CD14-positive monocyte (primary cell): ENCODE measurements at regions not wholly inside any gene's neighbourhood (a gene's known extent, or its start where the extent isn't known, plus 50 kb on each side); places are given as distances from the start of the nearest gene placed in this dataset.

Source experiments
- DNase-seq, 3 donors: peaks; one replicate each; pipeline ENCODE4 v3.0.0-alpha.2; 2011 to 2022
- H2AFZ ChIP-seq: 2 replicates; pipeline ENCODE4 v1.6.0; 2012; ENCODE audit warnings: mild to moderate bottlenecking, low read depth, low read length, inconsistent platforms; ENCODE audit not compliant: insufficient read depth, poor library complexity, severe bottlenecking
- H3K27ac ChIP-seq, 2 donors: 1 replicate in 1 of 2; 2 replicates in 1 of 2; pipeline ENCODE4 v1.5.1; 2012 to 2013; ENCODE audit warnings: low read length in 2 of 2, control low read depth in 1 of 2, inconsistent platforms in 1 of 2, low read depth in 1 of 2, mild to moderate bottlenecking in 1 of 2
- H3K27me3 ChIP-seq, 2 donors: one replicate each; pipeline versions ENCODE4 v1.6.0 to v1.6.1; 2011 to 2013; ENCODE audit warnings: low read length in 2 of 2; ENCODE audit not compliant: control insufficient read depth in 2 of 2, insufficient read depth in 2 of 2
- H3K36me3 ChIP-seq, 2 donors: replicated peaks in 1 of 2; 1 replicate in 1 of 2; 2 replicates in 1 of 2; pipeline versions ENCODE4 v1.5.1 to v1.6.1; 2012 to 2013; ENCODE audit warnings: low read length in 2 of 2, control low read depth in 1 of 2, inconsistent platforms in 1 of 2, mild to moderate bottlenecking in 1 of 2; ENCODE audit not compliant: insufficient read depth in 2 of 2, control insufficient read depth in 1 of 2
- H3K4me1 ChIP-seq, 2 donors: 1 replicate in 1 of 2; 2 replicates in 1 of 2; pipeline versions ENCODE4 v1.5.1 to v1.6.1; 2012 to 2013; ENCODE audit warnings: low read length in 2 of 2, control low read depth in 1 of 2, inconsistent platforms in 1 of 2, mild to moderate bottlenecking in 1 of 2, moderate library complexity in 1 of 2; ENCODE audit not compliant: insufficient read depth in 2 of 2, control insufficient read depth in 1 of 2
- H3K4me2 ChIP-seq: replicated peaks from 2 replicates; pipeline ENCODE3; 2012; ENCODE audit warnings: low read length, moderate library complexity, mild to moderate bottlenecking; ENCODE audit not compliant: poor library complexity, severe bottlenecking; ENCODE audit errors: extremely low read depth
- H3K4me3 ChIP-seq, 3 experiments: fragments of 200-600 bp in 1 of 3; sonication (generic) in 1 of 3; replicated peaks in 1 of 3; 1 replicate in 2 of 3; 2 replicates in 1 of 3; pipeline ENCODE4 v1.5.1; 2011 to 2013; ENCODE audit warnings: low read length in 3 of 3, mild to moderate bottlenecking in 3 of 3, control low read depth in 2 of 3, low read depth in 2 of 3, inconsistent platforms in 1 of 3, moderate library complexity in 1 of 3
- H3K79me2 ChIP-seq: 2 replicates; pipeline ENCODE4 v1.6.0; 2012; ENCODE audit warnings: mild to moderate bottlenecking, control low read depth, inconsistent platforms, low read length, moderate library complexity; ENCODE audit not compliant: insufficient read depth
- H3K9ac ChIP-seq: 2 replicates; pipeline ENCODE4 v1.6.0; 2017; ENCODE audit warnings: low read length, mild to moderate bottlenecking; ENCODE audit not compliant: insufficient read depth, poor library complexity, severe bottlenecking
- H3K9me3 ChIP-seq, 2 donors: replicated peaks in 1 of 2; 1 replicate in 1 of 2; 2 replicates in 1 of 2; pipeline versions ENCODE4 v1.5.1 to v1.6.1; 2012 to 2013; ENCODE audit warnings: low read length in 2 of 2, control low read depth in 1 of 2; ENCODE audit not compliant: control insufficient read depth in 1 of 2, insufficient read depth in 1 of 2
- H4K20me1 ChIP-seq: 2 replicates; pipeline ENCODE4 v1.6.0; 2012; ENCODE audit warnings: mild to moderate bottlenecking, low read length, control low read depth, moderate library complexity; ENCODE audit not compliant: insufficient read depth
- H3K27ac Mint-ChIP-seq, 7 donors: one replicate each; pipeline ENCODE4 v1.8.0; 2020; ENCODE audit warnings: mild to moderate bottlenecking in 7 of 7, mixed read lengths in 7 of 7, moderate library complexity in 6 of 7, inconsistent platforms in 2 of 7
- H3K27me3 Mint-ChIP-seq, 3 donors: one replicate each; pipeline ENCODE4 v1.8.0; 2021 to 2022; ENCODE audit warnings: low read depth in 3 of 3, mild to moderate bottlenecking in 3 of 3, mixed read lengths in 3 of 3, moderate library complexity in 3 of 3, inconsistent platforms in 1 of 3
- H3K36me3 Mint-ChIP-seq, 2 donors: one replicate each; pipeline ENCODE4 v1.8.0; 2020; ENCODE audit warnings: mixed read lengths in 2 of 2, inconsistent platforms in 1 of 2, mild to moderate bottlenecking in 1 of 2
- H3K4me1 Mint-ChIP-seq: one replicate; pipeline ENCODE4 v1.8.0; 2020; ENCODE audit warnings: mild to moderate bottlenecking, mixed read lengths
- H3K4me3 Mint-ChIP-seq, 2 donors: one replicate each; pipeline ENCODE4 v1.8.0; 2020; ENCODE audit warnings: mild to moderate bottlenecking in 2 of 2, mixed read lengths in 2 of 2, moderate library complexity in 1 of 2
- H3K9me3 Mint-ChIP-seq, 7 donors: one replicate each; pipeline ENCODE4 v1.8.0; 2020 to 2022; ENCODE audit warnings: mixed read lengths in 7 of 7, mild to moderate bottlenecking in 6 of 7, moderate library complexity in 6 of 7, inconsistent platforms in 2 of 7
- CTCF ChIP-seq: fragments of 200-600 bp; IDR thresholded peaks from one replicate; pipeline ENCODE4 v1.8.0; 2022; ENCODE audit warnings: antibody characterized with exemption, mild to moderate bottlenecking
- WGBS: methylation state at CpG from one replicate; pipeline ENCODE4 v1.1.5; 2013; ENCODE audit warnings: missing lambda C conversion rate; ENCODE audit not compliant: insufficient coverage; 5-methylcytosine and 5-hydroxymethylcytosine counted together
- intact Hi-C, 2 donors: fragments of 100-400 bp; cut with micrococcal nuclease; formaldehyde crosslinking; loops; one replicate each; pipeline versions ENCODE4 v1.15.0 to v1.15.1; 2023

- no peak overlapping the region for H3K4me3 Mint-ChIP-seq
- H4K20me1 ChIP-seq, result no peaks in the 10 kb centered on the region
- no peak overlapping the region for H3K4me3 ChIP-seq
- no peak for TF ChIP-seq CTCF
- WGBS, result 88% methylated on average over 2 of the region's 2 CpGs
- H3K27ac Mint-ChIP-seq, result no peak overlapping the region
- H3K79me2 ChIP-seq, result no peaks in the 10 kb centered on the region
- no peaks in the 10 kb centered on the region for H3K36me3 Mint-ChIP-seq
- H3K4me1 ChIP-seq, result no peaks in the 10 kb centered on the region
- H3K36me3 ChIP-seq, result no peaks in the 10 kb centered on the region
- no peak overlapping the region for H3K4me2 ChIP-seq
- no peaks in the 10 kb centered on the region for H3K27me3 ChIP-seq
- H3K27me3 Mint-ChIP-seq, result peaks cover 0 to 4% (median 0%) of the 10 kb centered on the region in 3 donors
- H3K9ac ChIP-seq, result no peak overlapping the region
- DNase-seq, result no peak
- intact Hi-C loops, result no loop called here
- H2AFZ ChIP-seq, result no peak overlapping the region
- no peaks in the 10 kb centered on the region for H3K4me1 Mint-ChIP-seq
- H3K9me3 Mint-ChIP-seq, result peaks cover 0 to 3% (median 0%) of the 10 kb centered on the region in 7 donors
- no peaks in the 10 kb centered on the region for H3K9me3 ChIP-seq
- H3K27ac ChIP-seq, result no peak overlapping the region
Observed at GRCh38 chr2:204135752-204136151, 199.2 kb downstream of the ICOS start.

DNA sequence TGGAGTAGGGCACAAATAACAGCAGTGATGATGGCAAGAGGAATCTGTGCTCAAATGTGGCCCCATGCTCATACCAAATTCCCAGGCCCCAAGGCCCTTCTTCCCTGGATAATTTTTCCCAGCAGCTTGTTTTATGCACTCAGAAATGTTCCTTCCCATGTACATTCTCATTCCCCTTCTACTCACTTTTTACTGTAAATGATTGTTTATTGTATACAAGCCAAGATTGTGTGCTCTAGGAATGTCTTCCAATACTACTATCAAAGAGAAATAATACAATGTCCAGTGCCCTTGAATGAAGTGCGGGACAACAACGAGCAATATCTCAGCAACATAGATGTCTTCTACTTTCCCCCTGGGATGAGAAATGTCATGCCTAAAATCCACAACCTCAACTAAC is 201.6 kb downstream of the ICOS start:
- Mint-ChIP-seq H3K27ac (no peak overlapping the region), H3K4me1 (no peaks in the 10 kb centered on the region), H3K27me3 (peaks cover 0 to 6% (median 1%) of the 10 kb centered on the region in 3 donors), H3K36me3 (no peaks in the 10 kb centered on the region), H3K4me3 (no peak overlapping the region), H3K9me3 (peaks cover 0 to 3% (median 0%) of the 10 kb centered on the region in 7 donors)
- no peaks in the 10 kb centered on the region for H3K79me2 ChIP-seq
- H3K36me3 ChIP-seq, result no peaks in the 10 kb centered on the region
- no CpG with 5 or more reads among the region's 2 CpGs for WGBS
- DNase-seq, result no peak
- no peak overlapping the region for H3K4me3 ChIP-seq
- H3K27ac ChIP-seq, result no peak overlapping the region
- no peaks in the 10 kb centered on the region for H3K9me3 ChIP-seq
- no peak for TF ChIP-seq CTCF
- H3K4me1 ChIP-seq, result no peaks in the 10 kb centered on the region
- no peak overlapping the region for H3K9ac ChIP-seq
- H3K4me2 ChIP-seq, result no peak overlapping the region
- intact Hi-C loops, result no loop called here
- H3K27me3 ChIP-seq, result no peaks in the 10 kb centered on the region
- H2AFZ ChIP-seq, result no peak overlapping the region
- no peaks in the 10 kb centered on the region for H4K20me1 ChIP-seq
